ENCODE measurements at regions not wholly inside any gene's neighbourhood (a gene's known extent, or its start where the extent isn't known, plus 50 kb on each side); places are given as distances from the start of the nearest gene placed in this dataset.

- H3K36me3 ChIP-seq: no peaks in the 10 kb centered on the region
- H3K9me3 ChIP-seq: no peaks in the 10 kb centered on the region
- no peak overlapping the region for H3K4me3 ChIP-seq
- 85 to 95% (median 91%) methylated on average over 18 to 27 of the region's 27 CpGs for WGBS, 5 donors
- no peak for DNase-seq
- TF ChIP-seq CTCF (IDR thresholded peaks at IDR 0.05 in 8 of 11, conservative IDR thresholded peaks at IDR 0.05 in 3 of 11) (no peak), POLR2AphosphoS5 (IDR thresholded peaks at IDR 0.05) (no peak)
- peaks cover 0 to 26% (median 7%) of the 10 kb centered on the region in 6 donors for H3K4me1 ChIP-seq
- H3K27ac ChIP-seq: no peak overlapping the region
- intact Hi-C loops (cut with DNase I; ENCODE audit: low total_unique reads): no loop called here
- no peaks in the 10 kb centered on the region for H3K27me3 ChIP-seq (replicated peaks in 1 of 7)
Observed at GRCh38 chr5:179410291-179411160, 65.3 kb upstream of the ADAMTS2 start.

DNA sequence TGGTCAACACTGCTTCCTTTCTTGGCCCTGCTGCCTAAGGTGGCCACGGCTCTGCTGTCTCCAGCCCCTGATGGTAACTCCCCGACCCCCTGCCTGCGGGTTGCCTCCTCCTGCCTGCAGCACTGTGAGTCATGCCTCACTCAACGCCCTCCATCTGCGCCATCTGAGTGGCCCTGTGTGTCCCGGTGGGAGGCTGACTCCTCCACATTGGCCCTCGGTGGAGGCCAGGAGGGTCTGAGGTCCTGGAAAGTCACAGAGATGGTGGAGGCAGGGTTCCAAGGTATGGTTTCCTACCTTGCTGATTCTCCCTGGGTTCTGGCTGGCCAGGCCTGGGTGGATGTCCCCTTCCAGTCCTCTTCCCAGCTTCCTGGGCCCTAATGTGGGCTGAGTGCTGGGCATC, 64.5 kb upstream of the ADAMTS2 start:
- intact Hi-C loops (cut with DNase I; ENCODE audit: low total_unique reads): no loop called here
- 81 to 97% (median 90%) methylated on average over 7 of the region's 7 CpGs for WGBS, 5 donors
- no peak overlapping the region for H3K27ac ChIP-seq
- no peak for DNase-seq
- H3K4me3 ChIP-seq: no peak overlapping the region
- peaks cover 0 to 23% (median 6%) of the 10 kb centered on the region in 6 donors for H3K4me1 ChIP-seq
- no peaks in the 10 kb centered on the region for H3K27me3 ChIP-seq (replicated peaks in 1 of 7)
- no peak for TF ChIP-seq POLR2A (IDR thresholded peaks at IDR 0.05)
- TF ChIP-seq POLR2AphosphoS5 (IDR thresholded peaks at IDR 0.05): no peak
- TF ChIP-seq CTCF (IDR thresholded peaks at IDR 0.05 in 8 of 11, conservative IDR thresholded peaks at IDR 0.05 in 3 of 11): no peak
- H3K9me3 ChIP-seq: no peaks in the 10 kb centered on the region
- no peaks in the 10 kb centered on the region for H3K36me3 ChIP-seq

GRCh38 chr5:179408611-179409010, 63.4 kb upstream of the ADAMTS2 start:
- no peak overlapping the region for H3K27ac ChIP-seq
- no peaks in the 10 kb centered on the region for H3K36me3 ChIP-seq
- H3K4me1 ChIP-seq: peaks cover 0 to 11% (median 0%) of the 10 kb centered on the region in 6 donors
- TF ChIP-seq CTCF (IDR thresholded peaks at IDR 0.05 in 8 of 11, conservative IDR thresholded peaks at IDR 0.05 in 3 of 11) (no peak), POLR2AphosphoS5 (IDR thresholded peaks at IDR 0.05) (no peak), POLR2A (IDR thresholded peaks at IDR 0.05) (no peak)
- intact Hi-C loops (cut with DNase I; ENCODE audit: low total_unique reads): no loop called here
- 85 to 90% (median 86%) methylated on average over 19 of the region's 19 CpGs for WGBS, 5 donors
- DNase-seq: no peak
- H3K27me3 ChIP-seq (replicated peaks in 1 of 7): no peaks in the 10 kb centered on the region
- H3K9me3 ChIP-seq: no peaks in the 10 kb centered on the region
- H3K4me3 ChIP-seq: no peak overlapping the region

Measured in spleen (tissue), 11 donors.